22Rv1 (cell line): ENCODE measurements at regions not wholly inside any gene's neighbourhood (a gene's known extent, or its start where the extent isn't known, plus 50 kb on each side); places are given as distances from the start of the nearest gene placed in this dataset.

Experiments
- CTCF ChIP-seq: fragments of 450-650 bp; IDR thresholded peaks from 2 replicates; pipeline ENCODE4 v1.5.1; 2017; ENCODE audit warnings: mild to moderate bottlenecking
- ZFX ChIP-seq: fragments of 450-650 bp; IDR thresholded peaks from 2 replicates; pipeline ENCODE4 v1.6.1; 2017; ENCODE audit warnings: antibody characterized with exemption, borderline replicate concordance

DNA sequence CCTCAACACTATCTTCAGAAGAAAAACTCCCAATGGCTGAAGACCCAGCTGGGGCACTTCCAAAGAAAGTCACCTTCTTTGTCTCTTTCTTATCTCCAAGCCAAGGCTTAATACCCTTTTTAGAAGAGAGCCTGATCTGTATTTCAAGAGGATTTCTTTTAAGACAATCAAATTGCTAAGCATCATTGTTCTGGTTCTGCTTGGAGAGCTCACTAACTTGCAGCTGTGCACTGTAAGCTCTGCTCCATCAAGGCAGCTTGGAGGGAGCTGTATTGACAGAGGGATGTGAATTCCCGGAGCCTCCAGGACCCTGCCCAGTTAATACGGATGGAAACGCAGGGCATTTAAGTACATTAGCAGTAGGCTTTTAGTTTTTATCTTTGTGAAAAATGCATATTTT is 253.1 kb downstream of the TDRD15 start:
- TF ChIP-seq CTCF = no peak
- TF ChIP-seq ZFX = no peak
